Prostate gland (tissue), 2 donors: ENCODE measurements at regions not wholly inside any gene's neighbourhood (a gene's known extent, or its start where the extent isn't known, plus 50 kb on each side); places are given as distances from the start of the nearest gene placed in this dataset.

ENCODE experiments used
- DNase-seq: peaks from one replicate; pipeline ENCODE4 v3.0.0-alpha.2; 2019; ENCODE audit warnings: low spot score
- H3K27ac ChIP-seq, 2 donors: fragments of 200-600 bp; sonication (generic); 2 replicates each; pipeline ENCODE4 v1.5.1; 2017 to 2019
- H3K27me3 ChIP-seq: fragments of 200-600 bp; sonication (generic); replicated peaks from 2 replicates; pipeline ENCODE4 v1.5.1; 2019; ENCODE audit not compliant: insufficient read depth
- H3K36me3 ChIP-seq, 2 donors: fragments of 200-600 bp; sonication (generic); 1 replicate in 1 of 2; 2 replicates in 1 of 2; pipeline versions ENCODE4 v1.5.1 to v1.8.1; 2017 to 2019
- H3K4me1 ChIP-seq: fragments of 200-600 bp; sonication (generic); replicated peaks from 2 replicates; pipeline ENCODE4 v1.5.1; 2019
- H3K4me3 ChIP-seq, 2 donors: fragments of 200-600 bp; sonication (generic); 2 replicates each; pipeline ENCODE4 v1.5.1; 2017 to 2019
- H3K9me3 ChIP-seq: fragments of 200-600 bp; sonication (generic); 2 replicates; pipeline ENCODE4 v1.5.1; 2017
- CTCF ChIP-seq, 4 experiments: fragments of 200-600 bp in 2 of 4; fragments of 450-650 bp in 2 of 4; sonication (generic) in 2 of 4; IDR thresholded peaks; 1 replicate in 3 of 4; 2 replicates in 1 of 4; pipeline ENCODE4 v1.5.1; 2016 to 2019; ENCODE audit warnings: antibody characterized with exemption in 4 of 4, mild to moderate bottlenecking in 2 of 4, moderate library complexity in 2 of 4
- POLR2A ChIP-seq: fragments of 450-650 bp; IDR thresholded peaks from one replicate; pipeline ENCODE4 v1.6.1; 2016; ENCODE audit warnings: antibody characterized with exemption, mild to moderate bottlenecking
- POLR2AphosphoS5 ChIP-seq: sonication (generic); formaldehyde crosslinking; IDR thresholded peaks from one replicate; pipeline ENCODE4 v1.6.1; 2017; ENCODE audit warnings: antibody characterized with exemption
- WGBS: methylation state at CpG from one replicate; pipeline ENCODE4 v1.1.5; 2018; 5-methylcytosine and 5-hydroxymethylcytosine counted together
- intact Hi-C: fragments of 100-400 bp; cut with DNase I; formaldehyde crosslinking; loops from one replicate; pipeline ENCODE4 v1.14.2; 2022

DNA sequence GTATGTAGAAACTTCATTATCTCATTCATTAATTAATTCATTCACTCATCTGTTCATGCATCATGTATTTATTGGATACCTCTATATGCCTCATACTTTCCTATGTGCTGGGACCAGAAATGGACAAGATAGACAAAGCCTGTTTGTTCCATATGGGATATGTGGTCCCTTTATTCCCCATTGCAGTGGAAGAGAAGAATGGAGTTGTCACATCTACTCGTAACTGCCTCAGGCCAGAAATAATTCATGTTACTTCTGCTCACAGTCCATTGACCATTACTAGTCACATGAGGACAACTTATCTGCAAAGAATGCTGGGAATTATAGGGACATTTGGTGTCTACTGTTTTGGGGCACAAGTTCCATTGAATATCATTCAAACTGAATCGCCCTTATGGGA, 327.8 kb downstream of the MATN1 start:
- intact Hi-C loops, result no loop called here

GRCh38 chr1:30388386-30388785, 335.0 kb downstream of the MATN1 start:
- no peak overlapping the region for H3K27ac ChIP-seq
- H3K4me3 ChIP-seq, result no peak overlapping the region
- H3K36me3 ChIP-seq, result no peaks in the 10 kb centered on the region
- no peaks in the 10 kb centered on the region for H3K9me3 ChIP-seq
- DNase-seq, result no peak
- no peaks in the 10 kb centered on the region for H3K4me1 ChIP-seq
- WGBS, result 84% methylated on average over 4 of the region's 4 CpGs
- TF ChIP-seq POLR2AphosphoS5, result no peak
- TF ChIP-seq CTCF (IDR thresholded peaks at IDR 0.05), result no peak
- TF ChIP-seq POLR2A, result no peak
- H3K27me3 ChIP-seq, result peaks cover 5% of the 10 kb centered on the region
- intact Hi-C loops, result loop anchor here (10.0 kb wide), 2 partner anchors 286 to 316 kb away; no protein-coding TSS in a partner anchor

More for the DNA sequence above, 327.8 kb downstream of the MATN1 start:
- Histone ChIP-seq H3K36me3 (no peaks in the 10 kb centered on the region), H3K9me3 (no peaks in the 10 kb centered on the region), H3K4me1 (no peaks in the 10 kb centered on the region), H3K4me3 (no peak overlapping the region), H3K27me3 (no peaks in the 10 kb centered on the region), H3K27ac (no peak overlapping the region)
- no peak for TF ChIP-seq POLR2AphosphoS5
- TF ChIP-seq POLR2A, result no peak
- no peak for TF ChIP-seq CTCF (IDR thresholded peaks at IDR 0.05)
- 85% methylated on average over 2 of the region's 2 CpGs for WGBS
- DNase-seq, result no peak

DNA sequence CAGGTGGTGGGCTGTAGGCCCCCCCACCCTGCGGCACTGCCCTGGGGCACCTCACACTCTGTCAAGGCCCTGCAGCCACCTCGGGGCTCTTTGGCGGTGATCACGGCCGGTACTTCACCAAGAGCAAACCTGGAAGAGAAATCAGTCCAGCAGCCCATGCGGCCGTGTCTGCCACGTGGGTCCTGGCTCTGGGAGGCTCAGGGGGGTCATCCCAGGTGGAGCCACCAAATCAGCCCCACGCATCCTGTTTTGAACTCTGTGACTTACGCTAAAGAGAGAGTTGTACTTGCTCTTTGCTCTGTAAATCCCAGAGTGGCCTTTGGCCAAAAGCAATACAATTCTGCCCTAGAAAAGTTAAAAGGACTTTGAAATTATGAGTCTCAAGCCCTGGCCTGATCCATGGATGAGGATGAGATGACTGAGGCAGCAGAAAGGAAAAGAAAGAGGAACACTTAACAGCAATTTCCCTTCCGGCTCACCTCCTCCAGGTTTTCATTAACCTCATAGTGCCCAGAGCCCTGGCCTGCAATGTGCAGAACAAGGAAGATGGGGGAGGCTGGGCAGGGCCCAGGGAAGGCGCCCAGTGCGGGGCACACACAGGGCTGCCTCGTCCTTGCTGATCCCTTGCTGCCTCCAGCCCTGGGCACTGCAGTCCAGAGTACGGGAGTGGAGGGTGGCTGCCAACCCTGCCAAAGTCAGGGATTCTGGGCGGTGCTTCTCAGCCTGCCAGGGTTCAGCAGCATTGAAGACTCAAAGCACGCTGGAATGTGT, 337.0 kb downstream of the MATN1 start:
- no peak for TF ChIP-seq CTCF (IDR thresholded peaks at IDR 0.05)
- TF ChIP-seq POLR2AphosphoS5, result no peak
- TF ChIP-seq POLR2A, result no peak
- no peaks in the 10 kb centered on the region for H3K36me3 ChIP-seq

DNA sequence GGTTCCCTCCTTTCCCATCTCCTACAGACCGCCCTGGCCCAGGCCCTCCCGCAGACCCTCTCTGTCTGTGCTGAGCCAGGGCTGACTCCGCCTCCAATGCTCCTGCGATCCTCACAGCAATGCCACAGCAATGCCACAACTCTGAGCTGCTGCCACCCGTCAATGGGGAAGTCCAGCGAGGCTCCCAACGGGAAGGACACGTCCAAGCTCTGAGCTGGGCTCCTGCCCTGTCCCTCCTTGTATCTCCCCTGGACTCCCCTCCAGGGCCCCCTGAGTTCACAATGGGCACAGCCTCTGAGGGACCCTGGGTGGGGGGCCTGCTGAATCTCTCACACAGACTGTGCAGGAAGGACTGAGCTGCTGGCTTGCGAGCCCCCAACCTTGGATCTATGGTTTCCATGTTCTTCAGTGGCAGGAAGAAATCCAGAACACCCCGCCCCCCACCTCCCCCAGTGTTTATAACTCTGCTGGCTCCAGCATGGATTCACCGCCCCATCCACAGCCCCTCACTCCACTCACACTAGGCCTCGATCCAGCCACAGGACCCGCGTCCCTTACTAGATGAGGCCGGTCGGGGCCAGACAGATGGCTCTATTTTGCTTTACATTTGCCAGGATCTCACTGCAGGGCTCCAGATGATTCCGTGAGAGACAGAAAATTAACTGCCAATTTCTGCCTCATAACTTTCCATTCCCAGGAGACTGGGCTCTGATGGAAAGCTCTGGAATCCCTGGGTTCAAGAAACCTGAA, 338.0 kb downstream of the MATN1 start:
- Histone ChIP-seq H3K27ac (no peak overlapping the region), H3K4me1 (no peaks in the 10 kb centered on the region), H3K4me3 (no peak overlapping the region), H3K27me3 (peaks cover 7% of the 10 kb centered on the region), H3K9me3 (no peaks in the 10 kb centered on the region), H3K36me3 (no peaks in the 10 kb centered on the region)
- no peak for DNase-seq
- intact Hi-C loops, result loop anchor here (10.0 kb wide), 2 partner anchors 289 to 319 kb away; no protein-coding TSS in a partner anchor
- TF ChIP-seq CTCF (IDR thresholded peaks at IDR 0.05) (no peak), POLR2AphosphoS5 (no peak), POLR2A (no peak)
- WGBS, result 74% methylated on average over 17 of the region's 17 CpGs

More for the DNA sequence above, 337.0 kb downstream of the MATN1 start:
- Histone ChIP-seq H3K27me3 (peaks cover 7% of the 10 kb centered on the region), H3K4me3 (no peak overlapping the region), H3K9me3 (no peaks in the 10 kb centered on the region), H3K4me1 (no peaks in the 10 kb centered on the region), H3K27ac (no peak overlapping the region)
- 70% methylated on average over 17 of the region's 17 CpGs for WGBS
- intact Hi-C loops, result loop anchor here (10.0 kb wide), 2 partner anchors 288 to 318 kb away; no protein-coding TSS in a partner anchor
- no peak for DNase-seq
